ENCODE measurements at regions not wholly inside any gene's neighbourhood (a gene's known extent, or its start where the extent isn't known, plus 50 kb on each side); places are given as distances from the start of the nearest gene placed in this dataset.

GRCh38 chr2:16243411-16243996, 303.2 kb downstream of the MYCN start:
- TF ChIP-seq, protein P1, sequence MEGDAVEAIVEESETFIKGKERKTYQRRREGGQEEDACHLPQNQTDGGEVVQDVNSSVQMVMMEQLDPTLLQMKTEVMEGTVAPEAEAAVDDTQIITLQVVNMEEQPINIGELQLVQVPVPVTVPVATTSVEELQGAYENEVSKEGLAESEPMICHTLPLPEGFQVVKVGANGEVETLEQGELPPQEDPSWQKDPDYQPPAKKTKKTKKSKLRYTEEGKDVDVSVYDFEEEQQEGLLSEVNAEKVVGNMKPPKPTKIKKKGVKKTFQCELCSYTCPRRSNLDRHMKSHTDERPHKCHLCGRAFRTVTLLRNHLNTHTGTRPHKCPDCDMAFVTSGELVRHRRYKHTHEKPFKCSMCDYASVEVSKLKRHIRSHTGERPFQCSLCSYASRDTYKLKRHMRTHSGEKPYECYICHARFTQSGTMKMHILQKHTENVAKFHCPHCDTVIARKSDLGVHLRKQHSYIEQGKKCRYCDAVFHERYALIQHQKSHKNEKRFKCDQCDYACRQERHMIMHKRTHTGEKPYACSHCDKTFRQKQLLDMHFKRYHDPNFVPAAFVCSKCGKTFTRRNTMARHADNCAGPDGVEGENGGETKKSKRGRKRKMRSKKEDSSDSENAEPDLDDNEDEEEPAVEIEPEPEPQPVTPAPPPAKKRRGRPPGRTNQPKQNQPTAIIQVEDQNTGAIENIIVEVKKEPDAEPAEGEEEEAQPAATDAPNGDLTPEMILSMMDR (IDR thresholded peaks at IDR 0.05) = no peak
- TF ChIP-seq POLR2AphosphoS5 (IDR thresholded peaks at IDR 0.05) = no peak

Data from gastroesophageal sphincter (tissue), 3 donors.